ENCODE measurements at regions not wholly inside any gene's neighbourhood (a gene's known extent, or its start where the extent isn't known, plus 50 kb on each side); places are given as distances from the start of the nearest gene placed in this dataset.

DNA sequence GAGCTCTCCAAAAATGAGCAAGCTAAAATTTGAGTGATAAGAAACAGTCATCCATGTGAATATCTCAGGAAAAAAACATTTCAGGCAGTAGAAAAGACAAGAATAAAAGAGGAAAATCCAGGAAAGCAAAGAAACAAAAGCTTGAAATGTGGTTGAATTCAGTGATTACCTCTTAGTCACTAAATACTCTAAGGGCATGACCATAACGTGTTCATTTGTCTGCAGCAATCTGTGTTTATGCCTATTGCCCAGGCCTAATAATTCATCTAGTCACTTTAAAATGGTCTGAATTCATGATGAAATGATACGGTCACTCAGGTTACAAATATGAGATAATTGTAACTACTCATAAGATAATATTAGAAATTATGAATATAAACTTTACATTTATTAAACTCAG lies 837.9 kb downstream of the STPG2 start:
- Histone ChIP-seq H3K36me3 (ENCODE audit: control insufficient read depth, insufficient read depth, low read length) (no peaks in the 10 kb centered on the region), H3K4me1 (ENCODE audit: control insufficient read depth, insufficient read depth, low read length) (no peaks in the 10 kb centered on the region), H3K9ac (ENCODE audit: extremely low read depth, low read length, poor library complexity, severe bottlenecking) (no peak overlapping the region), H3K27me3 (ENCODE audit: control insufficient read depth, insufficient read depth, low read length, poor library complexity, severe bottlenecking) (no peaks in the 10 kb centered on the region), H3K4me3 (ENCODE audit: low read length) (no peak overlapping the region), H3K9me3 (ENCODE audit: control insufficient read depth, low read length) (peaks cover 20% of the 10 kb centered on the region), H3K27ac (ENCODE audit: low read depth, low read length) (no peak overlapping the region)
- Mint-ChIP-seq H3K27me3 (ENCODE audit: insufficient read depth) (no peaks in the 10 kb centered on the region), H3K4me3 (no peak overlapping the region), H3K36me3 (ENCODE audit: low read depth) (no peaks in the 10 kb centered on the region), H3K9me3 (peaks cover 8% of the 10 kb centered on the region), H3K4me1 (no peaks in the 10 kb centered on the region), H3K27ac (no peak overlapping the region)
- no peak for DNase-seq
- TF ChIP-seq, protein P1, sequence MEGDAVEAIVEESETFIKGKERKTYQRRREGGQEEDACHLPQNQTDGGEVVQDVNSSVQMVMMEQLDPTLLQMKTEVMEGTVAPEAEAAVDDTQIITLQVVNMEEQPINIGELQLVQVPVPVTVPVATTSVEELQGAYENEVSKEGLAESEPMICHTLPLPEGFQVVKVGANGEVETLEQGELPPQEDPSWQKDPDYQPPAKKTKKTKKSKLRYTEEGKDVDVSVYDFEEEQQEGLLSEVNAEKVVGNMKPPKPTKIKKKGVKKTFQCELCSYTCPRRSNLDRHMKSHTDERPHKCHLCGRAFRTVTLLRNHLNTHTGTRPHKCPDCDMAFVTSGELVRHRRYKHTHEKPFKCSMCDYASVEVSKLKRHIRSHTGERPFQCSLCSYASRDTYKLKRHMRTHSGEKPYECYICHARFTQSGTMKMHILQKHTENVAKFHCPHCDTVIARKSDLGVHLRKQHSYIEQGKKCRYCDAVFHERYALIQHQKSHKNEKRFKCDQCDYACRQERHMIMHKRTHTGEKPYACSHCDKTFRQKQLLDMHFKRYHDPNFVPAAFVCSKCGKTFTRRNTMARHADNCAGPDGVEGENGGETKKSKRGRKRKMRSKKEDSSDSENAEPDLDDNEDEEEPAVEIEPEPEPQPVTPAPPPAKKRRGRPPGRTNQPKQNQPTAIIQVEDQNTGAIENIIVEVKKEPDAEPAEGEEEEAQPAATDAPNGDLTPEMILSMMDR (conservative IDR thresholded peaks at IDR 0.05), result no peak
- WGBS, 2 experiments (ENCODE audit: insufficient coverage in 1 of 2, insufficient read length in 1 of 2), result 100% methylated on average over 1 to 2 of the region's 2 CpGs

DNA sequence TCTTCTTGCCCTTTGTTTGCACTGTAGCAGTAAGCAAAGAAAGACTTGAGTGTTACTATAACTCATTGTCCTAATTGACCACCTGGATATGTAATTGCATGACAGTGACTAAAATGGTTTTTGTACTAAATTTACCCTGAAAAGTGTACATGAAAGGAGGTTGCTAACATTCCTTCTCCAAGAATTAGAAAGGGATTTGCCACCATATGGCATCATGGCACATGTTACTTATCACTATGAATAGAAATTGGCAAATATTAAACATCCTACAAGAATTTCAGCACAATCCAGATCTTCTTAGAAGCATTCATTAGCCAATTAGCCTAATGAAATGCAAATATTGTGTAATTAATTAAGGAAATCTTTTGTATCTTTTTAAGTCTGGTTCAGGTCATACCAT lies 834.2 kb downstream of the STPG2 start:
- Histone ChIP-seq H3K36me3 (ENCODE audit: control insufficient read depth, insufficient read depth, low read length) (no peaks in the 10 kb centered on the region), H3K27ac (ENCODE audit: low read depth, low read length) (no peak overlapping the region), H3K4me3 (ENCODE audit: low read length) (no peak overlapping the region), H3K9me3 (ENCODE audit: control insufficient read depth, low read length) (no peaks in the 10 kb centered on the region), H3K27me3 (ENCODE audit: control insufficient read depth, insufficient read depth, low read length, poor library complexity, severe bottlenecking) (no peaks in the 10 kb centered on the region), H3K9ac (ENCODE audit: extremely low read depth, low read length, poor library complexity, severe bottlenecking) (no peak overlapping the region), H3K4me1 (ENCODE audit: control insufficient read depth, insufficient read depth, low read length) (no peaks in the 10 kb centered on the region)
- H3K27ac Mint-ChIP-seq, result no peak overlapping the region
- no peak overlapping the region for H3K4me3 Mint-ChIP-seq
- no peaks in the 10 kb centered on the region for H3K36me3 Mint-ChIP-seq (ENCODE audit: low read depth)
- TF ChIP-seq, protein P1 (conservative IDR thresholded peaks at IDR 0.05), result no peak
- peaks cover 2% of the 10 kb centered on the region for H3K4me1 Mint-ChIP-seq
- DNase-seq, result no peak
- H3K27me3 Mint-ChIP-seq (ENCODE audit: insufficient read depth), result no peaks in the 10 kb centered on the region
- H3K9me3 Mint-ChIP-seq, result no peaks in the 10 kb centered on the region

DNA sequence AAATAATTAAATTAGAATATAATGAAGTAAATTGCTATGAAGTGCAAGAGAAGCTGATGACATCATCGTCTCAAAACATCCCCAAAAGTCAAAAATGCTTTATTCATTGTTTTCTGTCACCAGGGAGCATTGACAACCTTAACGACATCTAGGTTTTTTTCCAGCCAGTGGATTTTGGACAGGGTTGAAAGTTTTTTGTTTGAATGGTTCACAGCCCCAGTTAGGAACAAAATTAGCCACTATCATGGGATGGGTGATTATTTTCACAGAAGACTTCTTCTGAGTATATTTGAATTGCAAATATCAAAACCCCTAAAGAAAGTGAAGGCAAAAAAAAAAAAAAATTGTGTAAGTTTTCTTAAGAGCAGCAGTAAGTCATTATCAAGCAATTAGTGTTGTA lies 826.1 kb downstream of the STPG2 start:
- no peak overlapping the region for H3K27ac ChIP-seq (ENCODE audit: low read depth, low read length)
- WGBS, 2 experiments (ENCODE audit: insufficient coverage in 1 of 2, insufficient read length in 1 of 2), result 47% methylated on average over 1 of the region's 2 CpGs; no CpG with 5 or more reads in 1 of the 2 experiments

More for the DNA sequence above, 826.1 kb downstream of the STPG2 start:
- no peaks in the 10 kb centered on the region for H3K36me3 ChIP-seq (ENCODE audit: control insufficient read depth, insufficient read depth, low read length)
- Mint-ChIP-seq H3K9me3 (no peaks in the 10 kb centered on the region), H3K4me3 (no peak overlapping the region), H3K4me1 (peaks cover 31% of the 10 kb centered on the region), H3K36me3 (ENCODE audit: low read depth) (no peaks in the 10 kb centered on the region), H3K27ac (no peak overlapping the region), H3K27me3 (ENCODE audit: insufficient read depth) (peaks cover 7% of the 10 kb centered on the region)
- H3K9ac ChIP-seq (ENCODE audit: extremely low read depth, low read length, poor library complexity, severe bottlenecking), result no peak overlapping the region
- TF ChIP-seq, protein P1 (conservative IDR thresholded peaks at IDR 0.05), result no peak
- H3K4me3 ChIP-seq (ENCODE audit: low read length), result peak overlapping the region; percentile 35
- peaks cover 5% of the 10 kb centered on the region for H3K4me1 ChIP-seq (ENCODE audit: control insufficient read depth, insufficient read depth, low read length)
- no peaks in the 10 kb centered on the region for H3K27me3 ChIP-seq (ENCODE audit: control insufficient read depth, insufficient read depth, low read length, poor library complexity, severe bottlenecking)
- no peaks in the 10 kb centered on the region for H3K9me3 ChIP-seq (ENCODE audit: control insufficient read depth, low read length)
- no peak for DNase-seq
